Urothelium cell line (cell line): ENCODE measurements at regions not wholly inside any gene's neighbourhood (a gene's known extent, or its start where the extent isn't known, plus 50 kb on each side); places are given as distances from the start of the nearest gene placed in this dataset.
"Not testable (repeated sequence)": the region's sequence is repeated elsewhere in the genome, so short reads cannot be mapped to it uniquely, and the experiment has no call there.

Experiments
- DNase-seq: peaks from one replicate; pipeline ENCODE4 v3.0.0; 2011; ENCODE audit warnings: low spot score, mixed read lengths
- FAIRE-seq: peaks from 2 replicates; lab custom pipeline; 2011; peaks lifted over from hg19 to GRCh38; lab: Jason Lieb, UNC

GRCh38 chrX:139077281-139078250 is 366.0 kb upstream of the FGF13 start:
- DNase-seq: no peak
- FAIRE-seq: no peak

- FAIRE-seq (no peak), DNase-seq (no peak)
These were observed 351.8 kb upstream of the FGF13 start for GRCh38 chrX:139063364-139063763.

GRCh38 chrX:139058831-139059495 is 347.4 kb upstream of the FGF13 start:
- FAIRE-seq: no peak
- peak; percentile 3 for DNase-seq

GRCh38 chrX:139052461-139052860 is 340.9 kb upstream of the FGF13 start:
- no peak for FAIRE-seq
- DNase-seq: no peak

GRCh38 chrX:139049465-139049864 is 337.9 kb upstream of the FGF13 start:
- DNase-seq: no peak
- FAIRE-seq: no peak

DNA sequence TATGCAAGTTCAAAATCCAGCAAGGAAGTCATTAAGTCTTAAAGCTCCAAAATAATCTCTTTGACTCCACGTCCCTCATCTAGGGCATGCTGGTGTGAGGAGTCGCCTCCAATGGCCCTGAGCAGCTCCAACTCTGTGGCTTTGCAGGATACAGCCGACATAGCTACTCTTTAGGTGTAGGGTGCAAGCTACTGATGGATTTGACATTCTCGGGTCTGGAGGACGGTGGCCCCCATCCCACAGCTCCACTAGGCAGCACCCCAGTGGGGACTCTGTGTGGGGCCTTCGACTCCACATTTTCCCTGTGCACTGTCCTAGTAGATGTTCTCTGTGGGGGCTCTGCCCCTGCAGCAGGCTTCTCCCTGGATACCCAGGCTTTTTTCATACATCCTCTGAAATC is 333.2 kb upstream of the FGF13 start:
- no peak for DNase-seq

GRCh38 chrX:139039041-139039440 is 327.5 kb upstream of the FGF13 start:
- FAIRE-seq: no peak

More for the DNA sequence above, 333.2 kb upstream of the FGF13 start:
- no peak for FAIRE-seq

GRCh38 chrX:139026811-139027210 is 315.3 kb upstream of the FGF13 start:
- FAIRE-seq (no peak), DNase-seq (no peak)

More at GRCh38 chrX:139039041-139039440, 327.5 kb upstream of the FGF13 start:
- DNase-seq: no peak

- FAIRE-seq (no peak), DNase-seq (no peak)
These were observed 314.9 kb upstream of the FGF13 start for GRCh38 chrX:139026406-139026805.

- DNase-seq (no peak), FAIRE-seq (no peak)
These were observed 314.3 kb upstream of the FGF13 start for GRCh38 chrX:139025816-139026215.

DNA sequence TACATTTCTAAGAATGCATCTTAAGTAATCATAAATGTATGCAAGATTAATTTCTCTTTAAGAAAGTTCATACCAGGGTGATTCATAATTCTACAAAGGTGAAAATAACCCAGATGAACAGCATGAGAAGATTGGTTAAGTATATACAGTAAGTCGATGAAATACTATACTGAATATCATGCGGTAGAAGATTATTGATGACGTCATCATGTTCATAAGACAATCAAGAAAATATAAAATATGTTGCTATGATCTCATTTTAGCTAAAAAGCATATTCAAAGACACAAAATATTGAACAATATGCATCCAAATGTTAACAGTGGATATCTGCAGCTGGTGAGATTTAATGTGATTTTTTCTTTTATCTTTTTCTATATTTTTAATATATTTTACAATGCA is 312.0 kb upstream of the FGF13 start:
- no peak for FAIRE-seq
- no peak for DNase-seq

DNA sequence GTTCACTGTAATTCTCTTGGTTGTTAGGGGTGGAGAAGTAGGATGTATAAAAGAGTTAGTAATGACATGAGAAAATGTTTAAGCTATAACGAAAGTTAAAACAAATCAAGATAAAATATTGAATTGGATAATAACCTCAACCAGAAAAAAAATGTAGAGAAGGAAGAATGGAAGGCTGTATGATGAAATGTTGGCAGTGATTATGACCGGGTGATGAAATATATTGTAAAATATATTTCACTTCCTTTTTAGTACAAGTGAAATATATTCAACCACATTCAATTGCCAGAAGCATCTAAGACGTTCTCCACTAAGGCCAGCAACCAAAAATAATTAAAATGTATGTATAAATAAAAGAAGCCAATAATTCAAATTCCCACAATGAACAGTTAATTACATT is 309.3 kb upstream of the FGF13 start:
- no peak for DNase-seq
- no peak for FAIRE-seq

DNA sequence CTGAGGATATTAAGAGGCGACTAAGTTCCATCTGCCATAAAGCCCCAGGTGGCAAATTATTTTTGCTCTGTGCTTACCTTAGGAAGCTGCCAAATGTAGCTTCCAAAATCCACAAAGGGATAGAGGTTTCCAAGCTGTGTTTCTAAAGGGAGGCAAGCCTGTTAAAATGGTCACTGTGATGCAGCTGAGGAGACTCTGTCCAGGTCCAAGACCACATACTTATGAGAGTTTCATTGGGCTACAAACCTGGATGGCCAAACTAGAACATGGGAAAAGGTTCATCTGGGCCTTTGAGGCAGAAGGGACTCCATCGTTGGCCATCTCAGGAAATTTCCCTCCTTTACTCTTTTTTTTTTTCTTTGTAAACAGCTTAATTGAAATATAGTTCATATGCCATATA is 306.9 kb upstream of the FGF13 start:
- FAIRE-seq: no peak
- DNase-seq: no peak

GRCh38 chrX:139015627-139016026 is 304.1 kb upstream of the FGF13 start:
- no peak for DNase-seq
- no peak for FAIRE-seq

DNA sequence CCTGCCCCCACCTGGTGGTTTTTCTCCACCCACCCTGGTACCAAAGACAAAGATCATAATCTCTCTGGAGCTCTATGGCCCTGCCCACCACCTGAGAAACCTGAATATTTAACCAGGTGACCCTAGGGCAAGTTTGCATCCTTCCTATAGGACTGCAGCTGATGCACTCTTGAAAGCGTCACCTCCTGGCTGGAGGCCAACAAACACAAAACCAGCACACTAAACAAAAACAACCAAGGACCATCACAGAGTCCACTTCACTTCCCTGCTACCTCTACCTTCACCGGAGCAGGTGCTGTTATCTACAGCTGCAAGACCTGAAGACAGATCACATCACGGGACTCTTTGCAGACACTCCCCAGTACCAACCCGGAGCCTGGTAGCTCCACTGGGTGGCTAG is 296.7 kb upstream of the FGF13 start:
- FAIRE-seq (no peak), DNase-seq (no peak)

DNA sequence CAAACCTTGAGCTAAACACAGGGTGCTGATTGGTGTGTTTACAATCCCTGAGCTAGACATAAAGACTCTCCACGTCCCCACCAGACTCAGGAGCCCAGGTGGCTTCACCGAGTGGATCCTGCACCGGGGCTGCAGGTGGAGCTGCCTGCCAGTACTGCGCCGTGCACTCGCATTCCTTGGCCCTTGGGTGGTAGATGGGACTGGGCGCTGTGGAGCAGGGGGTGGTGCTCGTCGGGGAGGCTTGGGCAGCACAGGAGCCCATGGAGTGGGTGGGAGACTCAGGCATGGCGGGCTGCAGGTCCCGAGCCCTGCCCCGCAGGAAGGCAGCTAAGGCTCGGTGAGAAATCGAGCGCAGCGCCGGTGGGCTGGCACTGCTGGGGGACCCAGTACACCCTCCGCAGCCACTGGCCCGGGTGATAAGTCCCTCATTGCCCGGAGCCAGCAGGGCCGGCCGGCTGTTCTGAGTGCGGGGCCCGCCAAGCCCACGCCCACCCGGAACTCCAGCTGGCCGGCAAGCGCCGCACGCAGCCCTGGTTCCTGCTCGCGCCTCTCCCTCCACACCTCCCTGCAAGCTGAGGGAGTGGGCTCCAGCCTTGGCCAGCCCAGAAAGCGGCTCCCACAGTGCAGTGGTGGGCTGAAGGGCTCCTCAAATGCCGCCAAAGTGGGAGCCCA is 292.5 kb upstream of the FGF13 start:
- FAIRE-seq, DNase-seq: not testable (repeated sequence)

DNA sequence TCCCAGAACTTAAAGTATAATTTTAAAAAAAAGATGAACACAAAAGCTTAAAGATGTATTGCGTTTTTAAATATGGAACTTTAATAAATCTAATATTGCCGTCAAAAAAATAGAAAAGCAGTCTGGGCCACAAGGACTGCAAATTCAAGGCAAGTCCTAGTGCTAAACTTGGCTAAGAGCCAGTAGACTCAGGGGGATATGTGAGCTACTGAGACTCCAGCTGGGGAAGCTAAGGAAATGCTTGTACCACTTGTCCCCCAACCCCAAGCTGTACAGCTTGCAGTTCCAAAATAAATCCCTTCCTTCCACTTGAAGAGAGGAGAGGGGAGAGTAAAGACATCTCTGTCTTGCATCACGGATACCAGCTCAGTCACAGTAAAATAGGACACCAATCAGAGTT is 290.8 kb upstream of the FGF13 start:
- FAIRE-seq (no peak), DNase-seq (no peak)

- no peak for DNase-seq
- FAIRE-seq: no peak
These were observed 284.8 kb upstream of the FGF13 start for GRCh38 chrX:138996268-138996667.

GRCh38 chrX:138995458-138995857 is 283.9 kb upstream of the FGF13 start:
- FAIRE-seq: no peak
- DNase-seq: no peak

DNA sequence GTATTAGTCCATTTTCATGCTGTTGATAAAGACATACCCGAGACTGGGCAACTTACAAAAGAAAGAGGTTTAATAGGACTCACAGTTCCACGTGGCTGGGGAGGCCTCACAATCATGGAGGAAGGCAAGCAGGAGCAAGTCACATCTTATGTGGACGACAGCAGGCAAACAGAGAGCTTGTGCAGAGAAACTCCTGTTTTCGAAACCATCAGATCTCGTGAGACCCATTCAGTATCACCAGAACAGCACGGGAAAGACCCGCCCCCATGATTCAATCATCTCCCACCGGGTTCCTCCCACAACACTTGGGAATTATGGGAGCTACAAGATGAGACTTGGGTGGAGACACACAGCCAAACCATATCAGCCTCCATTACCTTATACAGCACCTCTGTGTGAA is 278.9 kb upstream of the FGF13 start:
- FAIRE-seq: not testable (repeated sequence)

GRCh38 chrX:138986866-138987265 is 275.3 kb upstream of the FGF13 start:
- DNase-seq: peak; percentile 3
- no peak for FAIRE-seq

More for the DNA sequence above, 278.9 kb upstream of the FGF13 start:
- DNase-seq: not testable (repeated sequence)
